Colon (tissue), 2 donors: ENCODE measurements at regions not wholly inside any gene's neighbourhood (a gene's known extent, or its start where the extent isn't known, plus 50 kb on each side); places are given as distances from the start of the nearest gene placed in this dataset.
"Not testable (repeated sequence)": the region's sequence is repeated elsewhere in the genome, so short reads cannot be mapped to it uniquely, and the experiment has no call there.

Experiments used
- FAIRE-seq: peaks from 2 replicates; lab custom pipeline; 2012; peaks lifted over from hg19 to GRCh38; lab: Jason Lieb, UNC
- donor health status: control.
- donor health status: control.

DNA sequence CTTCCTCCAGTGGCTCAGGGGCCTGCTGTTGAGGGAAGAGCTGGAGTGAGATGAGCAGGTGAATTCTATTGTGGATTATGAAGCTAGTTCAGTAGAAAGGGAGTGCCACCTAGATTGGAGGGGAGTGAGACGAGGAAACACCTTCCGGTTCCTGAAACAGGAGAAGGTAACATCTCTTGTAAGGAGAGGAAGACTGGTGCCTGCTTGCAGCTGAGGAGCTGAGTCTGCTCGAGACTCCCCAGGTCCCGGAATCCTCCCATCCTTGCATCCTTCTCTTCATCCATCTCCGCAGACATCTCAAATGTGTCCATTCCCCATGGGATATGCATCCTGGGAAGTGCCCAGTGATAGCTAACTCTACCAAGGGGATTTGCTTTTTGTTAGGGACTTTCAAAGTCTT lies 242.9 kb upstream of the ZFP64 start:
- no peak for FAIRE-seq

DNA sequence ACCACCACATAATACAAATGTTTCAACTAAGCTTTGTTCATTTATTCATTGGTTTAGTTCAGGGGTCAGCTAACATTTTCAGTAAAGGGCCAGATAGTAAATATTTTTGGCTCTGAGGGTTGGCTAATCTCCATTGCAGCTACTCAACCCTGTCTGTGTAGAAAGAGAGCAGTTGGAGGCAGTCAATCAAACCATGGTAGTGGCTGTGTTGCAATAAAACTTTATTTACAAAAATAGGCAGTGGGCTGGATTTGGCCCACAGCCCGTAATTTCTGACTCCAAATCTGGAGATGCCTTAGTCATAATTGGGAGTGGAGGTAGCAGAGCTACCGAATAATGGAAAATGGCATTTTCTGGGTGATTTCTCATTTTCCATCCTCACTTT lies 242.5 kb upstream of the ZFP64 start:
- FAIRE-seq = no peak

DNA sequence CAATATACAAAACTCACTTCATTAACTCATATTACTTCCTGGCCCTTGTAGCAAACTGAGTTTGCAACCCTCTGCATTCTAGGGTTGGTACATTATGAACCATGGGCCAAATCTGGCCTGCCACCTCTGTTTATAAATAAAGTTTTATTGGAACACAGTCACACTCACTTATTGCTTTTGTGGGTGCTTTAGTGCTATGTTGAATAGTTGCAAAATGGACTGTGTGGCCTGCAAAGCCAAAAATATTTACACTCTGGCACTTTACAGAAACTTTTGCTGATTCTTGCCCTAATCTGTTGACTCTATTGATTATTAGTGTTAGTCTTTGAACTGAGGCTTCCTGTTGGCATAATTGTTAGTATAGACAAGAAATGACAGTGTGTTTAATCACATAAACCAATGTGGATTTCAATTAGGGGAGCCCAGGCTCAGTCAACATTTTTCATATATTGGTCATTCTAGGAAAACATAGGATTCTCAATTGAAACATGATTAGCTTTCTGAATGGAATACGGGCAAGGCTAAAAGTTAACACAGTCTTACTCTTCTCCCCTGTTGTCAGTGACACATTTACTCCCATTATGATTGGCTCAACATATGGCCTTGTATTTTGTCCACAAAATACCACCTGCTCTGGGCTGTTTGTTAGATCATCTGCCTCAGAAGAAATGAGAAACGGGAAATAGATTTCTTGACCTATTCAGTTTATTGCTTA lies 241.9 kb upstream of the ZFP64 start:
- no peak for FAIRE-seq

DNA sequence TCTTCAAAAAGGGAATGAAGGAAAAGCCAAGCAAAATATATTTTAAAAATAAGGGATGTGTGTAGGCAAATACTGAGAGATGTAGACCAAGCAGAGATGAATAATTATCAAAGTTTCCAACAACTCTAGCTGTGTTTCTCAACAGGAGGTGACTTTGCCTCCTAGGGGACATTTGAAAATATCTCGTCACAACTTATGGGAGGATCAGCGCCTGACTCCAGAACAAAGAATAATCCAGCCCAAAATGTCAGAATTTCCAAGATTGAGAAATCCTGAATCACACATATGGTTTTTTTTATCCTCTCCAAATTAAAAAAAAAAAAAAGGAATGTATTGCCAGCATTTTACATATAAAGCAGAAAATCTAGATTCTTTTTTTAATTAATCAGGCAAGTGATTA lies 241.2 kb upstream of the ZFP64 start:
- no peak for FAIRE-seq

DNA sequence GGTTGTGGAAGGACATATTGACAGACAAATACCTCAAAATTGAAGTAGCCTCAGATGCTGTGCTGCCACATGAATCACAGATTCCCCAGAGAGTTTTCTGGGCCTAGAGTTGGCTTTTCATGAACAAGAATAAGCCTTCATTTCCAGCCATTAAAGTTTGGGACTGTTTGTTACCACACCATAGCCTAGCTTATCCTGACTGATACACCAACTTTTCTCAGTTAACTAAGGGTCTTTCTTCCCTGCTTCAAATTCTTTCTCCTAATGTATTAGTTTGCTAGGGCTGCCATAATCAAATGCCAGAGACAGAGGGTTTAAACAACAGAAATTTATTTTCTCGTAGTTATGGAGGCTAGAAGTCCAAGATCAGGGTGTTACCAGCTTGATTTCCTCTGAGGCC lies 237.4 kb upstream of the ZFP64 start:
- no peak for FAIRE-seq

DNA sequence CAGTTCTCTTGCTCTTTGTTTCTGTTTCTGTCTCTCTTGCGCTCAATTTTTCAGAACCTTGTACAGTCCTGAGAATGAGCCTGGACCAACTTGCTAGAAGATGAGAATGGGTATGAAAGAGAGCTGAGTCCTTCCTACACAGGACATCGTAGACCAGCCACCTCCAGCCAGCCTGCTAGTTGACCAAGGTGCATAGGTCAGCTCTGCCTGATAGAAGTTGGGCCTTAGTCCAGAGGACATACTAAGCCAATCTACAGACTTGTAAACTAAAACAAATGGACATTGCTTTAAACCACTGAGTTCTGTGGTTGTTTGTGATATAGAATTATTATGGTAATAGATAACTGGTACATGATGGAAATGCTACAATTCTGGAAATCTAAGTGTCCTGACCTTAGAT lies 236.4 kb upstream of the ZFP64 start:
- FAIRE-seq = no peak

DNA sequence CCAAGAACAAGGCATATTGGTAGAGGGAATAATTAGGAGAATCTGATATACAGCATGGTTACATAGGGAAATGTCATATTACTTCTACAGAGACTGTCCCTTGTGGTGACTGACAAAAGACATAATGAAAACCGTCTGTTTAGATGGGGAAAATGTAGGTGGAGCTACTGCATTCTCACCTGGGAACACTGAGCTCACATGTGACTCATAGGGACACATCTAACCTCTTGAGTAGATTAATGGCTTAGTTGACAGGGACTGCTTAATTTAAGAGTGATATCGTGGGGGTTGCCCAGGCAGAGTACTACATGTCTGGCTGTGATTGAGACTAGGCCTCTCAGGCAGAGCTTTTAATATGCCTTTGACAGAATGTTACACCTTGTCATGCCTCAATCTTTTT lies 235.3 kb upstream of the ZFP64 start:
- no peak for FAIRE-seq

DNA sequence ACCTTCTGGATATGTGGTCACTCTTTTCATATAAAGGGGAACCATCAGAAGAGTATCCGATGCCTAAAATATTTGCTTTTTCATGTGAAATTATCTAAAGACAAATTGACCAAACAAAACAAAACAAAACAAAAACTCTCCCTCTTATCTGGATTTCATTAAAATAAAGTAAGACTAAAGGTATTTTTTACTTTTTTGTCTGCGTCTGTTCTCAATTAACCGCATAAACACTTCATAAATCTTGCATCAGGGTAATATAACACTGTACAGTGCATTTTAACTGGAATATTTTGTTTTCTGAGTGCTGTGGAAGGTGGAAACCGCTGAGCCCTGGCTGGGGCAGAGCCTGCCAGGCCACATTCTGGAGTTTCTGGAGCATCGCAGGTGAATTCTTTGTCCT lies 234.1 kb upstream of the ZFP64 start:
- FAIRE-seq = no peak

DNA sequence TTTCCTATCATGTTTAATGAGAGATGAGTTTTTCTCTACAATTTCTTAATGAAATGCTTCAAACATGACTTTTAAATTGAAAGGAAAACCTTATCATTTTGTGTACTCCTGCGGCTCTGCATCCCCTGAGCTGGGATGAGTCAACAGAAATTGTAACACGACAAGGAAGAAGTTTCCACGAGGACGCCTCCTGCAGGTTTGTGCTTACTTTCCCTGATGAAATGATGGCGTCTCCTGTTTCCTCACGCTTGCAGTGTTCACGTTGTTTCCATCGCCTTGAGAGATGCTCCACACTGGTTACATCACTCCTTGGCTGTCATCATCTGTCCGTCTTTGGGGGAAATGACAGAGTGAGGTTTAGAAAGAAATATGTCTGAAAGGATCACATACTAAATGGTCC lies 233.7 kb upstream of the ZFP64 start:
- FAIRE-seq = no peak

DNA sequence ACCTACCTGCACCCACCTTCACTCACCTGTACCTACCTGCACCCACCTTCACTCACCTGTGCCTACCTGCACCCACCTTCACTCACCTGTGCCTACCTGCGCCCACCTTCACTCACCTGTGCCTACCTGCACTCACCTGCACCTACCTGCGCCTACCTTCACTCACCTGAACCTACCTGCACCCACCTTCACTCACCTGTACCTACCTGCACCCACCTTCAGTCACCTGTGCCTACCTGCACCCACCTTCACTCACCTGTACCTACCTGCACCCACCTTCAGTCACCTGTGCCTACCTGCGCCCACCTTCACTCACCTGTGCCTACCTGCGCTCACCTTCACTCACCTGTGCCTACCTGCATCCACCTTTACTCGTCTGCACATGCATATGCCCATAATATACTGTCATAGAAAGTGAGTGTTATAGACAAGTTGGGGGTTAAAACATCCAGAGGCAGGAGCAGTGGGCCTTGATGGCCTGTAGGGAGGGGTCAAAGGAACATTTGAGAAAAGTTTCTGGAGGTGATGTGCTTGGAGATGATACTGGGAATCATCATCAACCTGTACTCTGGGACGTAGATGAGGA lies 232.9 kb upstream of the ZFP64 start:
- FAIRE-seq = not testable (repeated sequence)

DNA sequence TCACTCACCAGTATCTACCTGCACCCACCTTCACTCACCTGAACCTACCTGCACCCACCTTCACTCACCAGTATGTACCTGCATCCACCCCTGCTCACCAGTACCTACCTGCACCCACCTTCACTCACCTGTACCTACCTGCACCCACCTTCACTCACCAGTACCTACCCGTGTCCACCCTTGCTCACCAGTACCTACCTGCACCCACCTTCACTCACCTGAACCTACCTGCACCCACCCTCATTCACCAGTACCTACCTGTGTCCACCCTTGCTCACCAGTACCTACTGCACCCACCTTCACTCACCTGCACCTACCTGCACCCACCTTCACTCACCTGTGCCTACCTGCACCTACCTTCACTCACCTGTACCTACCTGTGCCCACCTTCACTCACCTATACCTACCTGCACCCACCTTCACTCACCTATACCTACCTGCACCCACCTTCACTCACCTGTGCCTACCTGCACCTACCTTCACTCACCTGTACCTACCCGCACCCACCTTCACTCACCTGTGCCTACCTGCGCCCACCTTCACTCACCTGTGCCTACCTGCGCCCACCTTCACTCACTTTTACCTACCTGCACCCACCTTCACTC lies 232.1 kb upstream of the ZFP64 start:
- FAIRE-seq = not testable (repeated sequence)

DNA sequence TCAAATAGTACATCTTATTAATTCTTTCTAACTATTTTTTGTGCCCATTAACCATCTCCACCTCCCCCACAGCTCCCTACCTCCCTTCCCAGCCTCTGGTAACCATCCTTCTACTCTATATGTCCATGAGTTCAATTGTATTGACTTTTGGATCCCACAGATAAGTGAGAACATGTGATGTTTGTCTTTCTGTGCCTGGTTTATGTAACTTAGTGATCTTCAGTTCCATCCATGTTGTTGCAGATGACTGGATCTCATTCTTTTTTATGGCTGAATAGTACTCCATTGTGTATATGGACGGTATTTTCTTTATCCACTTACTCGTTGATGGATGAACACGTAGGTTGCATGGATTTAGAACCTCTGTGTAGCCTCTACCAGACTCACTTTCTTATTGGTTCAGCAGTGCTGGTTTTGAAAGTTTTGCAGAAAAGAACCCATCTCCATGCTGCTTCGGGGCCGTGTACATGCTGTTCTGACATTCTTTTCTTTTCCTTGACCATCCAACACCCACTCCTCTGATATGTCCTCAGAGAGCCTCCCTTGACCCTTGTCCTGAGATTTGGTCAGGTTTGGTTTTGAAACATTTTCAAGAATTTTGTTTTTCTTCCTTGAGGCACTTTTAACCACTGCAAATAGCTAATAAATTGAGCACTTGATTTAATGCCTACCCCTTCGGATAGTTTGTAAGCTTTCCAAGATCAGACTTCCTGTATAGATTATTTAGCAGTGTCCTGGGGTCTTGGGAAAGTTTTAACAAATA lies 231.2 kb upstream of the ZFP64 start:
- FAIRE-seq = no peak

DNA sequence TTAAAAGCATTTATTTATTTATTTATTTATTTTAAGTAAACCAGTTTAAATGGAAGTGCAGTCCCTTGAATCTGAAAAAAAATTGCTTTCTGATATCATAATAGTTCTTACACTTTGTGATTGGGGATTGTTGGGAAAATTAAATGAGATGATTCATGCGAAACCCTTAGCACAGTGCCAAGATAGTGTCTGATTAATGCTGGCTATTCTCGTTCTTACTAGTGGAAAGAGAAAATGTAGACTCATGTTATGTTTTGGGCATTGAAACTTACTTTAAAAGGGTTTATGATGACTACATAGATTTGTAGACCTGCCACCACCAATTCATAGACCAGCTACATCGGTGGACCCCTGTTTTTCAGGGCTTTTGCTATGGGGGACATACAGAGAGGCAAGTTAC lies 229.2 kb upstream of the ZFP64 start:
- FAIRE-seq = no peak

DNA sequence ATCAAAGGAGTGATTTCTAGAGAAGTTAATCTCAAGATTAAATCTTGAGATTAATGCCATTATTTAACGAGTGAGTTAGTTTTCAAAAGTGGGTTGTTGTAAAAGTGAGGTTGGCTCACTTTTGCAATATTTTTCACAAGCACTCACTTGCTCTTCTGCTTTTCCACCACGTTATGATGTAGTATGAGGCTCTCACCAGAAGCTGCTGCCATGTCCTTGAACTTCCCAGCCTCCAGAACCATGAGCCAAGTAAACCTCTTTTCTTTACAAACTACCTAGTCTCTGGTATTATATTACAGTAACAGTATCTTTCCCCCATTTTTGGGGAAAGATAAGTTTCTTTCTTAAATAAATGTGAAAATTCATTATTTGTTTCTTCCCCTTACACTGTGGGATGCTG lies 227.6 kb upstream of the ZFP64 start:
- FAIRE-seq = no peak

DNA sequence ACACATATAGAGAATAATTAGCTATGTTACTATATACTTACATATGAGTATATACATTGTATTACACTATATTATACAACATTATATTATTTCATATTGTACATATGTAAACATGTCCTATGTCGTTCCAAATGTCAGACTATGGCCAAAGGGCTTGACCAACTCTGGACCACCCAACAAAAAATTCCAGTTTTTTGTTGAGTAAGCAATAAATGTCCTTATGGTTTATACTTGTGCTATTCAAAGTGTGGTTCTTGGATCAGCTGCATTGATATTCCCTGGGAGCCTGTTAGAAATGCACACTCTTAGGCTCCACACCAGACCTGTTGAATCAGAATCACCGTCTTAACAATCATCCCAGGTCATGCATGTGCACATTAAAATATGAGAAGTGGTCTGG lies 225.4 kb upstream of the ZFP64 start:
- no peak for FAIRE-seq

DNA sequence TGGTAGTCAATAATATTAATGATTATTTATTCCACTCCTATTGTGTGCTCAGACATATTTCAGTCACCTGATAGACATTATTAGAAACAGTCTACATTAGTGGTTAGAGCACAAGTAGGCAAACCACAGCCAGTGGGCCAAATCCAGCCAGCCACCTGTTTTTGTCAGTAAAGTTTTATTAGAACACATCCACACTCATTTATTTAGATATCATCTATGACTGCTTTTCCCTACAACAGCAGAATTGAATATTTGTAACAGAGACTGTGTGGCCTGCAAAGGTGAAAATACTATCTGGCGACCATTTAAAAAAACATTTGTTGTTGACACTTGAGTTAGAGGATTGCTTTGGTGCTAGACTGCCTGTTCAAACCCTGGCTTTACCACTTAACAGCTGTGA lies 220.0 kb upstream of the ZFP64 start:
- FAIRE-seq = no peak

DNA sequence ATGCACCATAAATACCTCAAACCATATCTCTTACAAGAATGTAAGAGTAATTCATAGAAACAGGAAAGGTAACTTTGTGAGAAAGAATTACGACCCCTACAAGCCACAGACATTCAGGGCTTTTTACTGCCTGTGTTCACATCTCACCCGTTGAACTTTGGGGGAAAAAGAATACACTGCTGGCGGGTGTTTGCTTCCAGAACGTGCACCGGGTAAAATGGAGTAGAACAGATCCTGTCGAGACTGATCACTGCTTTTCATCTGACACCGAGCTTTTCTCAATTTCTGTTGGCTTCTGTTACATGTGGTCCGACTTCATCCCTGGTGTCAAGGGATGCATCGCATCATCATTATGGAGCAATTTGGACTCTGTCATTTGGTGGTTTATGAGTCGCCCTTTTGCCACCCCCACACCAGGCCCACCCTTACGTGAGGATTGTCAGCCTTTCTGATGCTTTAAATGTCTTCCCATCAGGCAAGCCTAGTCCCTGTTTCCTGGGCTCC lies 219.2 kb upstream of the ZFP64 start:
- no peak for FAIRE-seq

DNA sequence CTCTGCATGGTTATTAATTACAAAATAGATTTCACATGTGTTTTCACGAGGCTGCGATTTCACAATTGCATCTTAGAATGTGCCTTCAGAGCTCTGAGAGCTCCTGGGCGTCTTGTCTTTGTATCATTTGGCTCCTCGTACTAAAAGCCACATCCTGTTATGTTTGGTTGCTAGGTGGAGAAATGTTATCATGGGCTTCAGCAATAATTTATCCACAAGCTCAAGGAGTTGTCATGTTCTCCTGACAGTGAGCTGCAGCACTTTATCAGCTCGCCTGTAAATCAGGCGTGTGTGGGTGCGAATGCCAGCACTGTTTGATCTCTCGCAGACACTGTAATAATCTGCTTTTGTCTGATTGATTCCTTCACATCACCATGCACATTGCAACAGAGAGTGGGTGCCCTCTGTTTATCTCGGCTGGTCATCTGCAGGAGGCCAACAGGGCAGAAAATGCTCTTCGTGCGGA lies 218.6 kb upstream of the ZFP64 start:
- FAIRE-seq = no peak

DNA sequence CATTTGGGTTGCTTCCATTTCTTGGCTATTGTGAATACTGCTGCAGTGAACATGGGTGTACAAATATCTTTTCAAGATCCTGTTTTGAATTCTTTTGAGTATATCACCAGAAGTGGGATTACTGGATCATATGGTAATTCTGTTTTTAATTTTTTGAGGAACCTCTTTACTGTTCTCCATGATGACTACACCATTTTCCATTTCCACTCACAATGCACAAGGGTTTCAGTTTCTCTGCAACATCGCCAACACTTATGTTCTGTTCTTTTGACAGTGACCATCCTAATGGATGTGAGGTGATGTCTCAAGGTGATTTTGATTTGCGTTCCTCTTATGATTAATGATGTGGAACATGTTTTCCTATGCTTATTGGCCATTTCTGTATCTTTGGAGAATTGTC lies 214.4 kb upstream of the ZFP64 start:
- no peak for FAIRE-seq

DNA sequence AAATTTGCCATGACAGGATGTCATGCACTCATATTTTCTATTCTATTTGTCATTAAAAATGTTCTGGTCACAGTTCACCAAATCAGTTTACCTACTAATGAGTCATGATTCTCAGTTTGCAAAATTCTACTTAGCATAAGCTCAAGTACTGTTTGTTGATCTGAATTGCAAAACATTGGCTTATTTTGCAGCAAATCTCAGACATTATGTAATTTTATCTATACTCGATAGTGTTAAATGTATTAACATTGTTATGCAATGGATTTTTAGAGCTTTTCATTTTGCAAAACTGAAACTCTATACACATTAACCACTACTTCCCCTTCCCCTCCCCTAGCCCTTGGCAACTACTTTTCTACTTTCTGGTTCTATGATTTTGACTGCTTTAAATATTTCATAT lies 213.8 kb upstream of the ZFP64 start:
- no peak for FAIRE-seq

DNA sequence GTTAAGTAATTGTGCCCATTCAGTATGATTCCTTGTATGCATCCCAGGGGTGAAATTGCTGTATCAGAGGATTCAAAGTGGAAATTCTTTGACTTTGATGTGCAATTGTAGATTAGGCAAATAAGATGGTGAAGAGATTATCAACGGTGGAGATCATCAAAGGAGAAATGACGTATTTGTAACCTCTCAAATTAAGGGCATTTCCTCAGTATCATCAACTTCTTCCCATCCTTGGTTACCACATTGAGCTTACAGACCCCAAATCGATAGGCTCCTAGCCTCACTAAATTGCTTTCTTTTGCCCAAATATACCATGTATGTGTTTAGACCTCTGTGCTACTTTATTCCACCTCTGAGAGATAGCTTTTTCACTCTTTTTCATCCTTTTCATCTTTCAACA lies 213.1 kb upstream of the ZFP64 start:
- no peak for FAIRE-seq

DNA sequence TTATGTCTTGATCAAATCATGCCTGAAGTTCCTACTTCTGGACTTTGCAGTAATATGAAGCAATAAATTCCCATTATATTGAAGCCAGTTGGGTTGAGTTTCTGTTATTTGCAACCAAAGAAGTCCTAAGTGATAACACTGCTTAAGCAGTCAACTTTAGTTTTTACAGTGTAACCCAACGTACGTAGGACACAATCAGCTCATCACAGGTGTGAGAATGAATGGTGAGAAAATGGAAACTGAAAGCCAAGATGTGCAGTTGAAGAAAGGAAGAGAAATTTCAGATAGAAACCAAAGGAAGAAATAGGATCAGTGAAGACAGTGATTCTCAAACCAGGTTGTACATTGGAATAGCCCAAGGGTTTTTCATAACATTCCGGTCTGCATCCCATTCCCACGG lies 211.4 kb upstream of the ZFP64 start:
- no peak for FAIRE-seq

DNA sequence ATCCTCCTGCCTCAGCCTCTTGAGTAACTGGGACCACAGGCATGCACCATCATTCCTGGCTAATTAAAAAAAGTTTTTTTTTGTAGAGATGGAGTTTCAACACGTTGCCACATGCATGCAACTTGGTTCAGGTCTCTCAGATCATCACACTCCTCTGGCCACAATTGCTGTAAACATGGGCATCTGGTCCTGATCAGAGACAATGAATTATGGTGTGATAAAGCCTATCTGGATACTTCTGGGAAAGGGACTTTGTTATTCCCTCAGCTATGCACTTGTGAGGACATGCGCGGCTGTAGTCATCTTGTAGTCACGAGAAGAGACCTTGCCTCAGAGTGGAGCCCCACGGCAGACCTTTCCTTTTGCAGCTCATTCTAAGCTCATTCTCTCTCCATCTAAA lies 210.9 kb upstream of the ZFP64 start:
- no peak for FAIRE-seq
